ENCODE measurements at regions not wholly inside any gene's neighbourhood (a gene's known extent, or its start where the extent isn't known, plus 50 kb on each side); places are given as distances from the start of the nearest gene placed in this dataset.

- DNase-seq (ENCODE audit: low read depth in 1 of 2, low spot score in 2 of 2) (no peak), FAIRE-seq (no peak)
- Histone ChIP-seq H3K4ac (replicated peaks; ENCODE audit: insufficient read length, low read depth, low read length) (no peak overlapping the region), H3K79me1 (ENCODE audit: low read depth, low read length) (no peaks in the 10 kb centered on the region), H3K14ac (ENCODE audit: insufficient read length) (no peak overlapping the region), H4K8ac (ENCODE audit: extremely low read depth, insufficient read depth, low read length) (no peak overlapping the region), H3K79me2 (ENCODE audit: control insufficient read depth in 1 of 2, insufficient read depth in 2 of 2, low read length in 2 of 2) (no peaks in the 10 kb centered on the region; a peak in 1 of 4 replicates), H2AK5ac (ENCODE audit: low read depth, low read length) (no peak overlapping the region), H2BK12ac (ENCODE audit: low read depth, low read length) (no peak overlapping the region), H3K18ac (ENCODE audit: extremely low read depth, low read length) (no peak overlapping the region), H3K23me2 (ENCODE audit: low read depth, low read length) (no peaks in the 10 kb centered on the region; the same call in 1 of the 2 replicates), H3K4me3 (ENCODE audit: extremely low read depth in 1 of 4, insufficient read depth in 2 of 4, low read depth in 3 of 4, low read length in 4 of 4) (no peak overlapping the region), H3K27ac (ENCODE audit: low read depth, low read length) (no peak overlapping the region), H2AFZ (ENCODE audit: low read length) (no peak overlapping the region), H3K9ac (replicated peaks in 1 of 4; ENCODE audit: extremely low read depth in 1 of 4, low read depth in 3 of 4, low read length in 3 of 4) (no peak overlapping the region), H3K23ac (ENCODE audit: insufficient read length) (no peak overlapping the region), H2BK5ac (ENCODE audit: low read depth, low read length) (no peak overlapping the region), H3K36me3 (ENCODE audit: control insufficient read depth in 2 of 4, insufficient read depth in 4 of 4, low read length in 3 of 4) (no peaks in the 10 kb centered on the region), H4K5ac (ENCODE audit: insufficient read length, low read depth, low read length) (no peak overlapping the region), H2BK20ac (ENCODE audit: low read length) (no peak overlapping the region), H3K4me2 (ENCODE audit: insufficient read depth in 1 of 2, low read depth in 2 of 2, low read length in 2 of 2) (no peak overlapping the region), H3K4me1 (replicated peaks in 1 of 4; ENCODE audit: control insufficient read depth in 3 of 4, insufficient read depth in 4 of 4, low read length in 3 of 4) (no peaks in the 10 kb centered on the region), H3K56ac (replicated peaks; ENCODE audit: insufficient read length, low read depth, low read length) (no peak overlapping the region), H4K91ac (replicated peaks; ENCODE audit: insufficient read length, low read length) (no peak overlapping the region), H3K9me3 (ENCODE audit: insufficient read depth in 2 of 2, low read depth in 1 of 2, low read length in 1 of 2) (no peaks in the 10 kb centered on the region), H4K20me1 (replicated peaks in 1 of 2; ENCODE audit: control insufficient read depth in 1 of 2, insufficient read depth in 2 of 2, low read length in 2 of 2) (no peaks in the 10 kb centered on the region), H3K27me3 (replicated peaks in 1 of 4; ENCODE audit: control insufficient read depth in 3 of 4, extremely low read depth in 1 of 4, insufficient read depth in 3 of 4, low read length in 3 of 4) (no peaks in the 10 kb centered on the region), H2BK15ac (ENCODE audit: low read length) (no peak overlapping the region), H2BK120ac (replicated peaks; ENCODE audit: low read depth, low read length) (no peak overlapping the region)
- CTCF ChIA-PET (ENCODE audit: partially characterized antibody), result no interaction called here
- TF ChIP-seq SAP30 (IDR thresholded peaks at IDR 0.05; ENCODE audit: insufficient read depth, insufficient replicate concordance, low read length) (no peak), TCF12 (IDR thresholded peaks at IDR 0.05; ENCODE audit: low read depth, low read length) (no peak), GABPA (IDR thresholded peaks at IDR 0.05; ENCODE audit: borderline replicate concordance, insufficient read depth, low read length) (no peak), SRF (IDR thresholded peaks at IDR 0.05; ENCODE audit: low read depth, low read length) (no peak)
- POLR2A ChIA-PET (ENCODE audit: partially characterized antibody), result no interaction called here
Observed at GRCh38 chr1:58988752-58989151, 204.9 kb upstream of the JUN start.

Data from H1 (cell line).